GM20000 (cell line): ENCODE measurements at regions not wholly inside any gene's neighbourhood (a gene's known extent, or its start where the extent isn't known, plus 50 kb on each side); places are given as distances from the start of the nearest gene placed in this dataset.
"Not testable (repeated sequence)": the region's sequence is repeated elsewhere in the genome, so short reads cannot be mapped to it uniquely, and the experiment has no call there.

Experiments used
- DNase-seq: peaks from one replicate; pipeline ENCODE4 v3.0.0; 2012; ENCODE audit warnings: low spot score
- TF ChIP-seq, protein P1 (sequence below): IDR thresholded peaks from 2 replicates; pipeline ENCODE4 v1.5.1; 2012; ENCODE audit warnings: mild to moderate bottlenecking, control low read depth; ENCODE audit errors: extremely low read depth, missing control alignments

DNA sequence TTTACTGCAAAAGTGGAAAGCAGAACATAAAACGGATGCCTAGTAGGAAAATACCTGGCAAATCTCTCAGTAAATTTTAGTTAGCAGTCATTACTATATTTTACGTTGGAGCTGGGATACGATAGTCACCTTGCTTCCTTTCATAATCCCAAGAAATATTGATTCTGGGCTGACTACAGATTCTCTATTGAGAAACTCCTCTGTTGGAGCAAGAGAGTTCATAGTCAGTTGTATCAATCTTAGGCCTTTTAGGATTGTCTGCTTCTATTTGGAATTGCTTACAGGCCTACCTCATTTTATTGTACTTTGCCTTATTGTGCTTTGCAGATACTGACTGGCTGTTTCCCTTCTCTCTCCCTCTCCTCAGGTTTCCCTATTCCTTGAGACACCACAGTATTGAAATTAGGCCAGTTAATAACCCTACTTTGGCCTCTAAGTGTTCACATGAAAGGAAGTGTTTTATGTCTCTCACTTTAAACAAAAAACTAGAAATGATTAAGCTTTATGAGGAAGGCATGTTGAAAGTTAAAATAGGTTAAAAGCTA is 233.7 kb upstream of the TARS1 start:
- TF ChIP-seq, protein P1, sequence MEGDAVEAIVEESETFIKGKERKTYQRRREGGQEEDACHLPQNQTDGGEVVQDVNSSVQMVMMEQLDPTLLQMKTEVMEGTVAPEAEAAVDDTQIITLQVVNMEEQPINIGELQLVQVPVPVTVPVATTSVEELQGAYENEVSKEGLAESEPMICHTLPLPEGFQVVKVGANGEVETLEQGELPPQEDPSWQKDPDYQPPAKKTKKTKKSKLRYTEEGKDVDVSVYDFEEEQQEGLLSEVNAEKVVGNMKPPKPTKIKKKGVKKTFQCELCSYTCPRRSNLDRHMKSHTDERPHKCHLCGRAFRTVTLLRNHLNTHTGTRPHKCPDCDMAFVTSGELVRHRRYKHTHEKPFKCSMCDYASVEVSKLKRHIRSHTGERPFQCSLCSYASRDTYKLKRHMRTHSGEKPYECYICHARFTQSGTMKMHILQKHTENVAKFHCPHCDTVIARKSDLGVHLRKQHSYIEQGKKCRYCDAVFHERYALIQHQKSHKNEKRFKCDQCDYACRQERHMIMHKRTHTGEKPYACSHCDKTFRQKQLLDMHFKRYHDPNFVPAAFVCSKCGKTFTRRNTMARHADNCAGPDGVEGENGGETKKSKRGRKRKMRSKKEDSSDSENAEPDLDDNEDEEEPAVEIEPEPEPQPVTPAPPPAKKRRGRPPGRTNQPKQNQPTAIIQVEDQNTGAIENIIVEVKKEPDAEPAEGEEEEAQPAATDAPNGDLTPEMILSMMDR, result no peak
- DNase-seq, result no peak

DNA sequence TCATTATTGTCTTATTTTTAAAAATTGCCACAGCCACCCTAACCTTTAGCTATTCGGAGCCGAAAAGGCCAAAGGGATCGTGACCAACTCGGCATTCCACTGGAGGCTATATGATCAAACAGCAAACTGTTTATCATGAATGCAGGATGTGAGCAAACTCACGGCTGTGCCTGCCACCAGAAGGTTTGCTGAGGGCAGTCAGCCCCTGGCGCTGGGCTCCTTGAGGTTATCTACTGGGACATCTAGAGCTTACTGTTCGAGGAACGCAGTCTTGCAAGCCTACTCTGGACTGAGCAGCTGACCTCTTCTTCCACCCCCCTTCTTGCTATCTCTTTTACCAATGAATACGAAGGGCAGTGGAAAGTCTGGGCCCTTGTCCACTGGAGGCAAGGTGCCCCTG is 231.5 kb upstream of the TARS1 start:
- no peak for DNase-seq
- TF ChIP-seq, protein P1, result no peak

DNA sequence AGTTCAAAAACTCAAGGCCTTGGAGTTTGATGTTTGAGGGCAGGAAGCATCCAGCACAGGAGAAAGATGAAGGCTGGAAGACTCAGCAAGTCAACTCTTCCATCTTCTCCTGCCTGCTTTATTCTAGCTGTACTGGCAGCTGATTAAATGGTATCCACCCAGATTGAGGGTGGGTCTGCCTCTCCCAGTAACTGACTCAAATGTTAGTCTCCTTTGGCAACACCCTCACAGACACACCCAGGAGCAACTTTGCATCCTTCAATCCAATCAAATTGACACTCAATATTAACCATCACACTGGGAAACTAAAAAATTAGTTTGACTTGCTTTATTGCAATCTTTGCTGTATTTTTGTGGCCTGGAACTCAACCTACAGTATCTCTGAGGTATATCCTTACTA is 230.5 kb upstream of the TARS1 start:
- not testable (repeated sequence) for DNase-seq

DNA sequence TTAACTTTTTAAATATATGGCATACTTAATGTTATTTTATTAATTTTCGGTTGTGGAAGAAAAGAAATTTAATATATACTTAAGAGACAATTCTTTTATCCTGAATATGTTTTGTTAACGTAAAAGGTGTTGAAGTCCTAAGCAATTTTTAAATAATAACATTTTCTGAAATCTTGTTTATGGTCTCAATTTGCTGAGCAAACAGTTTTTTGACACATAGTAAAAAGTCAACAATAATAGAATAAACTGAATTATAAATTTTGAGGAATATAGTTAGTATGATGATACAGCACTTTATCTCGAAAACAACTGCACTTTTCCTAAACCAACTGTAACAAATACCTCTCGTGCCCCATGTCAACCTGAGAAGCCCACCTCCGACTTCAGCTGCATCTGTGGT is 229.8 kb upstream of the TARS1 start:
- TF ChIP-seq, protein P1, result no peak
- DNase-seq, result no peak

DNA sequence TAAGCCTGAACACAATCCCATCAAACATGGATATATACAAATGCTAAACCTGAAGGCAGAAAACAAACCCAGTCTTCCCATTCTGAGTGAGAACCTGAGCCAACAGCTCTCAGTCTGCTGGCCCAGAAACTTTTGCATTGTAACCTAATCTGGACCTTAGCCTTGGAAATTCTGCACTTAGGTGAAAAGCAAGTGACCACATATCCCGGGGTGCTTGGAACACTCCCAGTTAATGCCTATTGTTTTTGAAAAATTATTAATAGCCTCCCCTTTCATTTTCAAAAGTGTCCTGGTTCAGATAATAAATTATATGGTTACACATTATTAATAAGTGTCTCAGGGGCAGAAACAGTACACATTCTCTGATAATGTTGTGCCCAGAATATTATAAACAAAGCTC is 228.3 kb upstream of the TARS1 start:
- TF ChIP-seq, protein P1, result no peak
- no peak for DNase-seq

DNA sequence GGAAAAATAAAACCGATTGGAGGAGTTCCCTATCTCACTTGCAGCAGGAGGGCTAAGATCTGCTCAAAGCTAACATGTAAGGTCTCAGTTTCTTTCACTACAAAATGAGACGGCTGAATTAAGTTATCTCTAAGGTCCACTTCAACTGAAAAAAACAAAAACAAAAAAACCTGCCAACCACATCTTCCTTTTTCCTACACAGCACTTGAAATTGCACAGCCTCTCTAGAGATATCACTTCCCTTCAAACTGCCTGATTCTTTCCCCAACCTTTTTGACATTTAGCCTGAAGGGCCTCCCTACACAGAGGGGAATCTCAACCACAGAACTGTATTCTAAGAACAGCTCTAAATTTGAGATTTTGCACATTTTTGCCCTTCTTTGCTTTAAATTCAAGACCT is 227.9 kb upstream of the TARS1 start:
- DNase-seq, result no peak
- TF ChIP-seq, protein P1, result no peak

DNA sequence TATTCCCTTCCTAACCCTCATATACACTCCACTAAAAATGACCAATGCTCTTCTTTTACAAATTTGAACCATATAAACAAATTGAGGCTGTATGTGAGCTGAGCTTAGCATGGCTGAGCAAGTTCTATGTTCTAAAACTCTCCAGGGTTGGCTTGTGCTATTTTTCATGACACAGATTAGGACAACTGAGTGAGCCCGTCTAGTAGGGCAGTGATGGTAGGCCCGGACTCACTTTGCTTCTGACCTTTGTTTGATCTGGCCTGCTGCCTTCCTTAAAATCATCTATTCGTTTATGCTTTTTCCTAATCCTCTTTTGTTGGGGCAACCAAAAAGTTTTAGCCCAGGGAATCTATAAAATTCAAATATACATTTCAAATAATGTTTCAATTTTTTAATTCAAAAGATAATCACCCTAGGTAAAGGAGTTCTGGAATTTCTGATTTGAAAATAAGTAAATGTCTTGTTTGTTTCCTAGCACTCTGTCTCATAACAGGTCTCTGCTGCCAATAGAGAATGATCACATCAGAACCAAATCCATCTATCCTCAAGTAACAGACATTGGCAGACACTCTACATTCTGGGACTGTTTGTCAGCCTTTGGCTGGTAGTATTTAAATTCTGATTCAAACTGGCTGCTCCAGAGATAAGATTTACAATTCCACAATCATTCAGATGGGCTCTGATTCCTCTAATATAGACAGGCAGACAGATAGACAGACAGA is 217.0 kb upstream of the TARS1 start:
- TF ChIP-seq, protein P1, result no peak
- DNase-seq, result no peak

DNA sequence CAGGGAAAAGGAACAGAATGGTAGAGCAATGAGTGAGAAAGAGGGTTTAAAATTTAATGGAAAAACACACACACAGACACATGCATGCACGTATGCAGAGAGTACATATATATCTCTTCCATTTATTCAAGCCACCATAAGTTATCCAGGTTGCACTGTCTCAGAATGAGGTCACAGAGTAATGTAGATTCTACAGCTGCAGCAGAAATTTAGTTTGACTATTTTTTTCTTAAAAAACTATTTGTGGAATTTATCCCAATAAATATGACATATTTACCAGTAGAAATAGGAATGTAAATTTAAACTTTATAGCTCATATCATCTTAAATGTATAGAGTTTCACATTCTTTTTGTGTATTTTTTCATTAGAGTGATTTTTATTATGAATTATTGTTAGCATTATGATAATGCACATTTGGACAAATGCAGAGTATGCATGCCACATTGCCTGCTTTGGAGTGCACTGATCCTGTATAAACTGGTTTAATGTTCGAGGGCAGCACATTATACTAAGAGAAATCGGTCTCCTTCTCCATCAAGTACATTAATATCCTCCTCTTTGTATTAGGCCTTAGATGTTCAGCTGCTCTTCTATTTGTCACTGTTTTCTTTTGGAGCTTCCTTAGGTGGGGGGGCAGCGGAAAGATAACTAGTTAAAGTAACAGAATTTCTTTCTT is 216.3 kb upstream of the TARS1 start:
- no peak for DNase-seq
- TF ChIP-seq, protein P1, result no peak
